DND-41 (cell line): ENCODE measurements at regions not wholly inside any gene's neighbourhood (a gene's known extent, or its start where the extent isn't known, plus 50 kb on each side); places are given as distances from the start of the nearest gene placed in this dataset.
"Not testable (repeated sequence)": the region's sequence is repeated elsewhere in the genome, so short reads cannot be mapped to it uniquely, and the experiment has no call there.

Experiments
- CTCF ChIP-seq: IDR thresholded peaks from 2 replicates; pipeline ENCODE4 v1.5.1; 2012; ENCODE audit warnings: borderline replicate concordance, low read length, moderate library complexity, mild to moderate bottlenecking; ENCODE audit not compliant: poor library complexity, severe bottlenecking; ENCODE audit errors: extremely low read depth
- EZH2 ChIP-seq: IDR thresholded peaks from 3 replicates; pipeline ENCODE4 v1.6.1; 2012; ENCODE audit warnings: borderline replicate concordance, low read depth, mild to moderate bottlenecking, moderate library complexity, low read length, inconsistent platforms; ENCODE audit not compliant: severe bottlenecking

DNA sequence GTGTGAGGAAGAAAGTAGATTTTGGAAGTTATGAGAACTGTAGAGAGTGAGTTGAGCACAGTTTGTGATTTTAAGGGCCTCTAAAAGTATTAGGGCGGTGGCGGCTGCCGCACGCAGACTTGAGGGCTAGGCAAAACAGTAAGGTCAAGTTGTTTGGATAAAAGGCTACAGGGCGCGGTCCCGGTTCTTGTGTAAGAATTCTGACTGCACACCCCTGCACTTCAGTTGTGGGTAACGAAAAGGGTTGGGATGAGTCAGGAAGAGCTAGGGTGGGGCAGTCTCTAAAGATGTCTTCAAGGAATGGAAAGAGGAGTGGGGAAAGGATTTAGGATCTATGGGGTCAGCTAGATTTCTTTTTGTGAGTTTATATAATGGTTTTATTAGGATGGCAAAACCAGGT is 218.1 kb upstream of the ACO1 start:
- TF ChIP-seq CTCF, EZH2: not testable (repeated sequence)
